ENCODE measurements at regions not wholly inside any gene's neighbourhood (a gene's known extent, or its start where the extent isn't known, plus 50 kb on each side); places are given as distances from the start of the nearest gene placed in this dataset.
"Not testable (repeated sequence)": the region's sequence is repeated elsewhere in the genome, so short reads cannot be mapped to it uniquely, and the experiment has no call there.

DNA sequence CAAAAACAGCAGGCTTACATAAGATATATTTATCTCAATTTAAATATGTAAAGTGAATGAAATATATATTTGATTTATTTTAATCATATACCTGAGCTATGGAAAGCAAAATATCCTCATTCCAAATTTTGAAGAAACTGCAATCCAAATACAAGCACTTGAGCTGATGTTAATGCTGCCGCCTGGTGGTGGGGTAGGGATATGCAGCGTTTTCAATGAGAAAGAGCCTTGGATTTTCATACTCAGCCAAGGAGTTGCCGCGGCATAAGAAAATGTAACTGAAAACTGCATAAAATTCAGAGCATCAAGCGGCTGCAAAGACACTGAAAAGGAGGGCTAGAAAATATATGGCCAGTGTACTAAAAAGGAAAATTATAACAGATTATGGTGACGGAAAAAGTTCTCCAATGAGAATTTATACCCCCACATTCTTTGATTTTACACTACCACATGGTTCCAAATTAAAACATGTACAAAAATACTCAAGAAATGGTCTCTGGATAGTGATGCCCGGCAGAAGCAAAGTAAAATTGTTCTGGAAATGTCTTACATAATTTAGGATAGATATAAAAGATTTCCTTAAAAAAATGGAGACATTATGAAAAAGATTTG is 660.3 kb upstream of the PITX2 start:
- peak; percentile 10 for DNase-seq

DNA sequence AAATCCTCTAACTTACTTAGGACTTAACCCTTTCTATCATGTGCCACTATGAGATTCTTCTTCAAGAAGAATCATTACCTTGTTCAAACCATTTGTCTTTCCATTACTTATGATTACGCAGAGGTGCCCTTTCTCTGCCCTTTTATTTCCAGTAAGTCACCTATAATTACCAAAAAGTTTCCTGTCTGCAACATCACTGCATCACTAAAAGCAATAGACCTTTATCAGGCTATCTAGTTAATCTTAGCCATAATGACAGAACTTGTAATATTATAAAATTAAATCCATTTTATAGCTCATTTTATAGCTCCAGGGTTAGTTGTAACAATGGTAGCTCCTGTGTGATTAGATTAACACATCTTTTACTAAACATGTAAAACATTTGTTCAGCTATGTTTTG is 673.6 kb upstream of the PITX2 start:
- DNase-seq = no peak

DNA sequence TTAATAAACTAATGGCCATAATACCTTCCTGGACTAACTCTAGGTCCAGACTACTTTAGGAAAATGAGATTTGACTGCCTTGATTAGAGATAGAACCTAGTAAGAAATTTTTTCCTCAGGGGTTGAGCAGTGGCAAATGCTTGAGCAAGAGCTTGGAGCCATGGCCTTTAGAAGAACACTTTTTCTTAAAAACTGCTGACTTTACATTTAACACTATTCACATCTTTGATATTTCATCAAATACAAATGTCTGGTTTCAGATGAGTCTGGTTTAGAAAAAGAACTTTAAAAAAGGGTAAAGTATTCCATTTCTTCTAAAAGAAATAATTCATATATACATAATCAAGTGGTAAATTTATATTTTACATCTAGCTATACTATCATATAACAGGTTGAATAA is 680.9 kb upstream of the PITX2 start:
- DNase-seq = no peak

DNA sequence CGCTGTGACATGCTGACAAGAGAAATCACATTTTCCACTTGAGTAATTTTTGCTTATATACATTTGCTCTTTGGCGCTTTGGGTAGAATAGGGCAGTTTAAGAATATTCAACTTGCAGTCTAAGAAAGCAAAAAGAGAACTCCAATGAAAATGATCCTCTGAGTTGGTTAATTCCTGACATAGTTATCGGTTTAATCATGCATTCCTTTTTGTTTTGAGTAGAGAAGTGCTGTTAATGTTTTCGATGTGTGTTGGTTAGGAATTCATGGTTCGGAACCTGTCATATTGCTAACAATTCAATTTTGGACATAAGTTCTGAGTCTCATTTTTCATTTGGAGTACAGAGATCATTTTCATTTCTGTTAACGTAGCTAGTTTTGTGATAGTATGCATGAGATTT is 700.6 kb upstream of the PITX2 start:
- no peak for DNase-seq

DNA sequence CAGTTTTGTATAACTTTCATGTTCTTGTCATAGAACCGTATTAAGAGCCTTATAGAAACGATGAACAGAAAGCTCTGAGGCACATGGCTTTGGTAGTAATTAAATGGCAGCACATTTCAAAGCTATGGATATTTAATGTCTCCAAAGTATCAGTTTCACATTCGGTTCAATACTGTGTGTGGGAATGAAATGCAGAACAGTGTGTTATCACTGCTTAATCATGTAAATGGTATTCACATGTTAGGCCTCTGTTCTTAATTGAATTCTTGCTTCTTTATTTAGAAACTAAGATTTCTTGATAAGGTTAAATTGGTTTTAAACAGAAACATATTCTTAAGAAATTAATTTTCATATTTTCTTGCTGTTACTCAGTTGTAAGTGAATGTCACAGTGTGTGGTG is 701.0 kb upstream of the PITX2 start:
- no peak for DNase-seq

DNA sequence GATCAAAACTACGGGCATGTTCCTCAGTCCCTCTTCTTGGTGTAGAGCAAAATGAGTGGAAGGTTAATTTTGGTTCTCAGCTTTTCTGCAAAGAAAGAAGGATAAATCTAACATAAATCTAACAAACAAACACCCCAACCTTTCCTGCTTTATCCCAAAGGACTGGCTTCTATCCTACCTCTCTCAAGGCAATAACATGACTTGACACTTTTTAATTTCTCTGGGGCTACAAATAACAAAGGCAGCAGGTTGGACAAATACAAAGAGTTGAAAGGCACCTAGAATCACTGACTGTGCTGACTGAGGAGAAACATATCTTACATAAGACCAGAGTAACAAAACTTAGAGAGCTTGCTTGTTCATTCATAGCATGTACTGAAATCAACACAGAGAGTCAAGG is 703.6 kb upstream of the PITX2 start:
- DNase-seq = no peak

DNA sequence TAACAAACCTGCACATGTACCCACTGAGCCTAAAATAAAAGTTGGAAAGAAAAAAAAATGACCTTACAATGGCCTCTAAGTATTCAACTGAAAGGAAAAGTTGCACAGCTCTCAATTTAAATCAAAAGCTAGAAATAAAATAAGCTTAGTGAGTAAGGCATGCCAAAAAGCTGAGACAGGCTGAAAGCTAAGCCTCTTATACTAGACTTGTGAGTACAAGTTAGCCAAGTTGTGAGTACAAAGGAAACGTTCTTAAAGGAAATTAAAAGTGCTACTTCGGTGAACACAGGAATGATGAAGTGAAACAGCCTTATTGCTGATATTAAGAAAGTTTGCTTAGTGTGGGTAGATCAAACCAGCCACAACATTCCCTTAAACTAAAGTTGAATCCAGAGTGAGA is 707.9 kb upstream of the PITX2 start:
- no peak for DNase-seq

DNA sequence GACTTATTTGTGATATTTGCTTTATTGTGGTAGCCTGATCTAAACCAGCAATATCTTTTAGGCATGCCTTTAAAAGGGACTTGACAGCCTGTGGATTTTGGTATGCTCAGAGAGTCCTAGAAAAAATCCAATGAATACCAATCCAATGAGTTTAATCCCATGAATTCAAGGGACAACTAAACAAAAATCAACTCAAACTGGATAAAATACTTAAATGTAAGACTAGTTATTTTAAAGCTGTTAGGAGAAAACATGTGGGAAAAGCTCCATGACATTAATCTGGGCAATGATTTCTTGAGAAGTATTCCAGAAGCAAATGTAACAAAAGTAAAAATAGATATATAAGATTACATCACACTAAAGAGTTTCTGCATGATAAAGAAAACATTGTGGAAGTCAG is 711.5 kb upstream of the PITX2 start:
- DNase-seq = no peak

DNA sequence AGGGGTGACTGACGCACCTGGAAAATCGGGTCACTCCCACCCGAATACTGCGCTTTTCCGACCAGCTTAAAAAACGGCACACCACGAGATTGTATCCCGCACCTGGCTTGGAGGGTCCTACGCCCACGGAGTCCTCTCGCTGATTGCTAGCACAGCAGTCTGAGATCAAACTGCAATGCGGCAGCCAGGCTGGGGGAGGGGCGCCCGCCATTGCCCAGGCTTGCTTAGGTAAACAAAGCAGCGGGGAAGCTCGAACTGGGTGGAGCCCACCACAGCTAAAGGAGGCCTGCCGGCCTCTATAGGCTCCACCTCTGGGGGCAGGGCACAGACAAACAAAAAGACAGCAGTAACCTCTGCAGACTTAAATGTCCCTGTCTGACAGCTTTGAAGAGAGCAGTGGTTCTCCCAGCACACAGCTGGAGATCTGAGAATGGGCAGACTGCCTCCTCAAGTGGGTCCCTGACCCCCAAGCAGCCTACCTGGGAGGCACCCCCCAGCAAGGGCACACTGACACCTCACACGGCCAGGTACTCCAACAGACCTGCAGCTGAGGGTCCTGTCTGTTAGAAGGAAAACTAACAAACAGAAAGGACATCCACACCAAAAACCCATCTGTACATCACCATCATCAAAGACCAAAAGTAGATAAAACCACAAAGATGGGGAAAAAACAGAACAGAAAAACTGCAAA is 714.5 kb upstream of the PITX2 start:
- not testable (repeated sequence) for DNase-seq

DNA sequence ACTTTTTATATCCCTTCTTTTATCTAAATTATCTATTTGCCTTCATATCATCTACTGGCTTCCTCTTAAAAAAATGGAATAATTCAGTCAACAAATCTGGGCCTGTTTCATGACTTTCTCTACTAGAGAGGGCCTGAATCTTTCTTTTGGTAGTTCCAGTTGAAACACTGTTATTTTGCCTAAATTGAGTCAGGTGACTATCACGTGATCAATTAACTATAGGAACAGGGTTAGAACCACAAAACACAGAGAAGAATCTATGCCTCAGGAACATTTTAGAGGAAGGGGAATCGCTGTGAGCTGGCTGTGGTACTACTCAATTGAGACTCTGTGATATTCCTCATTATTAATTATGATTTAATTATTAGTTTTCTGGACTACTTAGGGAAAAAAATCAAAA is 736.7 kb upstream of the PITX2 start:
- no peak for DNase-seq

DNA sequence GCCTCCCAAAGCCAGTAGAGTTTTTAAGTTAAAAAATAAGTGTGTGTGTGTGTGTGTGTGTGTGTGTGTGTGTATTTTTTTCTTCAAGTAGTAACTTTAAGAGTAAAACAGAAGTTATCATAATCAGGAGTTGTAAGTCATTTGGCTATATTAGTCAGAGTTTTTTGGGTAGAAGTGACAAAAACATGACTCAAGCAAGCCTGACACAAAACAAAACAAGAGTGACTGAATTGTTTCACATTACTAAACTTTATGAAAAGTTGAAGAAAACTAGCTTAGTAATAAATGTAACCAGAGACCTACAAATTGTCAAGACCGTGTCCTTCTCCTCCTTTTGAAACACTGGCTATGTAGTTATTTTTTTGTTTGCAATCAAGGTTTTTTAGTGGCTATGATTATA is 738.0 kb upstream of the PITX2 start:
- DNase-seq = no peak

DNA sequence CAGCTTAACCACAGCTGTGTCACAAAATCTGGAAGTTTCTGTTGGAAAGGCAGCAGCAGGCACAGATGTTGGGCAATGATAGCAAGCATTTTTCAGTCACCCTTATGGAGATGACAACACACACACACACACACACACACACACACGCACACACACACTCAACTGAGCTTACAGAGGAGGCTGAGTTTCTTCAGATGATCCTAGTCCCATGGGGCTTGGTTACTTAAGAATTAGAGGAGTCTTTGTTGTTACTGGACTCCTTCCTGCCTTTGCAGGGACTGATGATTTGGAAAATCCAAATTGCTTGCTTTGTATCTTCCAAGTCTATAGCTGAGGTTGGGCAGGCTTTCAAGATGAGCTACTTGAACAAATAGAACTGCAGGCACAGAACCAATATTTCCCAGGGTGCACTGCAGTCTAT is 740.1 kb upstream of the PITX2 start:
- no peak for DNase-seq

DNA sequence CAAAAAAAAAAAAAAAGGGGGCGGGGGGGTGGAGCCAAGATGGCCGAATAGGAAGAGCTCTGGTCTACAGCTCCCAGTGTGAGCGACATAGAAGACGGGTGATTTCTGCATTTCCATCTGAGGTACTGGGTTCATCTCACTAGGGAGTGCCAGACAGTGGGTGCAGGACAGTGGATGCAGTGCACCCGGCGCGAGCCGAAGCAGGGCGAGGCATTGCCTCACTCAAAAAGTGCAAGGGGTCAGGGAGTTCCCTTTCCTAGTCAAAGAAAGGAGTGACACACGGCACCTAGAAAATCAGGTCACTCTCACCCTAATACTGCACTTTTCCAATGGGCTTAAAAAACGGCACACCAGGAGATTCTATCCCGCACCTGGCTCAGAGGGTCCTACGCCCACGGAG is 755.0 kb upstream of the PITX2 start:
- not testable (repeated sequence) for DNase-seq

DNA sequence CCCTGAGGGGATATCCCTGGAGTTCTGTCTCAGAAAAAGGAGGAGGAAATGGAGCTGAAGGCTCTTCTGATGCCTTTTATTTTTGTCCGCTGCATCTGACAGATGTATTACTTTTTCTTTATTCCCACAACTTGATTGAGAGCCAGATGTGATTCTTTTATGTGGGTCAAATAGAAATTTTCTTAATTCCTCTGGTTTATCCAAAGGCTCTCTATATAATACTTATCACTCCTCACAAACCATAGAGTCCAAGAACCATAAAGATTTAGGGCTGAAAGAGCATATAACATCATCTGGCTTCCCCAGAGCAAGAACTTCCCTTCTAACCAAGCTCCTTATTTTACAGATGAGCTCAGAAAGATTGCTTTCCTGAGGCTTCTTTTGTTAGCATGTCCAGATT is 756.7 kb upstream of the FAM241A start:
- no peak for DNase-seq

DNA sequence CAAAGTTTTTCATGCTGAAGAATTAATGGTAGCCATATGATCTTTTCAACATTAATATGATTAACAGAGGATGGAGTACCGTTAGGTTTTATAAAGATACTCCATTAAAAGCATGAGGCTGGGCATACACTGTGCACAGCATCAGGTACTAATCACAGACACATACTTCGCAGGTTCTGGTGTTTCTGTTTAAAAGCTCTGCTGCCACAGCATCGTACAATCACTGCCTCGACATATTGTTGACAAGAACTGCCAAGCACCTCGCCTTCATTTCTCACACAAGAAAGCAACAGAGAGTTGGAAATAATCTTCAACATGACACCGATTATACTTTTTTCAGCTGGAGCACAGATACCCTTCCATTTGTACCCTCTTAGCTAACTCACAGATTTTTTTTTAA is 753.4 kb upstream of the FAM241A start:
- no peak for DNase-seq

DNA sequence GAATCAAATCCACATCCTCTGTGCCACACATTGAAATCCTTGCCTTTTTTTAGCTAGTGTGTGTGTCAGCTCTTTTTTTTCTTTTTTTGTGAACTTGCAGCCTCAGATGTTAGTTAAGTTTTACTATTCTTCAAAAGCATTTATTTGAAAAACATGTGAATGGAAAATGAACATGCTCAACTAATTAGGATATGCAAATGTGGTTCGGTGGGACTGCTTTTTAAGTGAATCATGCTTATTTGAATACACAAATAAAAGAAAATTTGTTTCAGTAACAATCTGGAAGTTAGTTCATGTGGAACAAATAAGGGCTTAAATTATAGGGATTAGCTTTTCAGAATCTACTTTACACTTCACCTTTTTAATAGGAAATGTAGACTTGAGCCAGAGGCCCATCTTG is 751.5 kb upstream of the FAM241A start:
- no peak for DNase-seq

DNA sequence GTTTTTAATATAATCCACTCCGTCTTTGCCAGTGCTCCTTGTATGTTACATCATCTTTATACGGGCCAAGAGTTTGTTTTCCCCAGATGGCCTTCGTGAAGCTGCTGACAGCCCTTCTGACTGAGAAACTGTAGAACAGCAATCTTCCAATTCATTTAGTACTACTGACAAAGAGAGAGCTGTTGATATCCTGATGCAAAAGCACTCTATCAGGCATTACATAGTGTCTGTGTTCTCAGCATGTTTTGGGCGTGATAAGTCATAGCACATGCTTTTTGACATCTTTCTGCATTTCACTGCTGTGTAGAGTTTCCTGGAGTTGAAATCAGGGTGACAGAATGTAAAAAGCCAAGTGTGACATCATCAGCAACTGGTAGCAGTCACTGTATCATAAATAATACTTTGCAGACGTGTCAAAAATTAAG is 746.3 kb upstream of the FAM241A start:
- no peak for DNase-seq

DNA sequence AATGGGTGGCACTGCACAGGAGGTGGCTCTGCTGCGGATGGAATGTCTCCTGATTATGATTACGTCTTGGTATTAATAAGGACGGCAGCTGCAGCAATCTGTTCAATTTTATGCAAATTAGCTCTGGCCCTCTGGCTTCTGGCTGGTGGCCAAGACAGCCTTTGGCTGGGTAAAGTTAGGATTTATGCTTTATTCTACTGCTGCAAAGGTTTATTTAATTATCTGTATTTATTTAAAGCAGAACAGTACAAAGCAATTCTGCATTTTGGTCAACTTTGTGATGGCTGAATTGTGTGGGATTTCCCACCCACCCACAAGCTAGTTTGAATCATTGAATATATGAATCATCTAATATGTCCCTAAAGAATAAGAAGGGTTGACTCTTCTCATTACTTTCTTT is 745.6 kb upstream of the FAM241A start:
- DNase-seq = no peak

DNA sequence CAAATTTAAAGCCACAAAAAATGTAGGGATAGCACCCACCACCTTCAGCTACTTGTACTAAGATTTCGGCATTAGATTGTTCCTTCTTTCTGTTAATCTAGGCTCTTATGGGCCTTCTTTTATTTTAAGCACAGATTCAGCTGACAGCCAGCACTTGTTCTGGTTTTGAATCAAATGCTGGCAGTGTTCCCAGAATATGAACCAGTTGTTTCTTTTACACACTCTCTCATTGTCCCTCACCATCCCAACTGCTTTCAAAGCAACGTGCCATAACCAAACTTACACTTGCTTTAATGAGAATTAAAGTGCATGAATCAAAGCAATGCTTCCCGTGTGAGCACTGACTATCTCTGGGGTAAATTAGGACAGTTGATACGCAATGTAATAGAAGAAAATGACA is 744.5 kb upstream of the FAM241A start:
- no peak for DNase-seq

DNA sequence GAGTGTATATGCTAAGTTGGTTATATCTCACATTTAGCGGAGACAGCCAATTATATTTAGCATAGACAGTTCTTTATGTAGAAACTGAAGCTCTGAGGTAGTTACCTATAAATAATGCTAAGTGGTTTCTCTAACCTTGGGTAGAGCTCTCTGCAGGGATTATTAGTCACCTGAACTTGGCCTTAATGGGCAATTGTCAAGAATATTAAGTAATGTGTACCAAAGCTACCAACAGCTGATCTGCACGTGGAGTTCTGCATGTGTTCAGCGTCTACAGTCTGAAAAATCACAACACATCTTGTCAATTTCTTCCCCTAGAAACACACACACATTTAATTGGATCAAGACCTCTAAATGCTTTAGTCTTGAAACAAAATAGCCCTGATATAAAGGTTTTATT is 740.6 kb upstream of the FAM241A start:
- DNase-seq = no peak

DNA sequence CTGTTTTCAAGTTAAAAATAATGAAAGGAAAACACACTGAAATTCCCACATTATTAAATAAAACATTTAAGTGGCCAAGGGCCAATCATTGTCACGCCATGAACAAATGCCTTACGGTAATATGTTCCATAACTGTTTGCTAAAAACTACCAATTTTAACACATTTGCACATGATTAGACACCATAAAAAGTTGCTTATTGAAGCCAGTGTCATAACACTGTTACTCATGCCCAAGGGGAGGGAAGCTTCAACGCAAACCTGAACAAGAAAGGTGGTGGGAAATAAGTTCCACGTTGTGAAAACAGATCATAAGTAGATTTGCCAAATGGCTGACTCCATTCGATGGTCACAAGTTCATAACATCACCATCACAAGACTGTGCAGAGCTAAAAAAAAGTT is 739.3 kb upstream of the FAM241A start:
- no peak for DNase-seq

DNA sequence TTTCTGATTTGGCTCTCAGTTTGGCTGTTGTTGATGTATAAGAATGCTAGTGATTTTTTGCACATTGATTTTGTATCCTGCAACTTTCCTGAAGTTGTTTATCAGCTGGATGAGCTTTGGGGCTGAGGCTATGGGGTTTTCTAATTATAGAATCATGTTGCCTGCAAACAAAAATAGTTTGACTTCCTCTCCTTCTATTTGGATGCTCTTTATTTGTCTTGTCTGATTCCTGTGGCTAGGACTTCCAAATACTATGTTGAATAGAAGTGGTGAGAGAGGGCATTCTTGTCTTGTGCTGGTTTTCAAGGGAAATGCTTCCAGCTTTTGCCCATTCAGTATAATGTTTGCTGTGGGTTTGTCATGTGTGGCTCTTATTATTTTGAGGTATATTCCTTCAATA is 734.7 kb upstream of the FAM241A start:
- DNase-seq = no peak

DNA sequence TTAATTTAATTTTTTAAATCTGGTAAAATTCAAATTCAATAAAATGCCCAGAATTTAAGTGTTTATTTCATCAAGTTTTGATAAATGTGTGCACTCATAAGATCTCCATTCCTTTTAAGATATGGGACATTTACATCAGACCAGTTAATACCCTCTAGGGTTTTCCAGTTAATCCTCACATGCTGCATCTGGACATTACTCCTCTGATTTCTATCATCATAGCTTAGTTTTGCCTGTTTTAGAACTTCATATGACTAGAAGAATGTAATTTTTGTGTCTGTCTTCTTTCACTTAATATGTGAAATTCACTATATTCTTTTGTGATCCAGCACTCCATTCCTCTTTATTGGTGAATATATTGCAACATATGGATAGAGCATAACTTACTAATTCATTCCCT is 727.7 kb upstream of the FAM241A start:
- no peak for DNase-seq

DNA sequence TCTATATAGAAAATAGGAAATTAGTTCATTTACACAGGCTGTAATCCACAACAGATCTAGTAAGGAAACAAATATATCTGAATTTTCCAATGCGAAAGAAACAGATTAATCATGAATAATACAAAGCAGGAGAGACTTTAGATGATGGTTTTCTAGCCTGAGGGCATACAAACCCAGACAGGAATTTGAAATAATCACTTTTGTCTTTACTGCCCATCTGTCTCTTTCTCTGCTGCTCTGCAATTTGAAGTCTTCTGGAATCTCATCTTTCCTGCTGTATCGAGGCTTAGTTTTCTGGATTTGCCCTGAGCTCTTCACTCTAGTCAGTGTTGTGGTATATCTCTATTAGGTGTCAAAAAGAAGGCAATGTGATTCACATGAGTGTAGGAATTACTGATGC is 711.8 kb upstream of the FAM241A start:
- no peak for DNase-seq

DNA sequence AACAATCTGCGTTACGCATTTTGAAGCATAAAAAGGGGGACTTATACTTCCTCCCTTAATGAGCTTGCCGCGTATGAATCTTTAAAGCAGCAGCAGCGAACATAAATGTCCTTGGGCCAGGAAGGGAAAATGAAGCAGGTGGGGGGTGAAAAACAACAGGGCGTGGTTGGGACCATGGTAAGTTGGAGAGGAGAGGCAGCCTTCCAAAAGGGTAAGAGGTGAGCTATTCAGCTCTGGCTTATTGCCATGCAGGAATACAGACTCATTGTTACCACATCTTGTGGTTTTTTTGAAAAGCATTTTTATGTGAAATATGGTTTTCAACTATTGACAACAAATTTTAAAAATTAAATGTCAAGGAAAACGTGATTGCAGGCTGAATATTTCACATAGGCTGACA is 710.7 kb upstream of the FAM241A start:
- no peak for DNase-seq
